ENCODE measurements at regions not wholly inside any gene's neighbourhood (a gene's known extent, or its start where the extent isn't known, plus 50 kb on each side); places are given as distances from the start of the nearest gene placed in this dataset.
"Not testable (repeated sequence)": the region's sequence is repeated elsewhere in the genome, so short reads cannot be mapped to it uniquely, and the experiment has no call there.

DNA sequence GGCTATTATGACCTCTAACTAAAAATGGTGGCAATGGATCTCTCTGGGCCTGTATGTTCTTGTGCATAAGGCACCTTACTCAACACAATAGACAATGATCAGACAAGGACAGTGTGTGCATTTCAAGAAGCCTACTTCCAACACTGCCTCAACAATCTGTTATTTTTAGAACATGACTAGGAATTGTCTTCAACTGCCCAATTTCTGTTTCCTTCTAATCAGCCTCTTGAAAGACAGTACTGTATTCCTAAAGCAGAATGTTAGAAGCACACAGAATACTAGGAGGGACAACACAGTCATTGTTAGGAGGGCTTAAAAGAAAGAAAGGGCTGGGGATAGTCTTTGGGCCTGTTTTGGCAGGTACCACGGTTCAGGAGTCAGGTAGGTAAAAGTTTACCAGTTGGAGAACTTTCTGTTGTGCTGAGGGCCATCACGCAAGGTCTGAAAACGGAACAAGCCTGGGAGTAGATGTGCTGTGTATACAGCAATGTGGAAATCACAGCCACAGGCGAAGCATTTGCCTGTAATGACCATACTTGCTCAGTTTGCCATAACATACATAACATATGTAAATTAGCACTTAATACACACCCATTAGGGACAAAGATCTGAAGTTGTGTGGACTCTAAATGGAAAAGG, 100.8 kb upstream of the ATXN3L start:
- no peak for DNase-seq (ENCODE audit: low spot score)

DNA sequence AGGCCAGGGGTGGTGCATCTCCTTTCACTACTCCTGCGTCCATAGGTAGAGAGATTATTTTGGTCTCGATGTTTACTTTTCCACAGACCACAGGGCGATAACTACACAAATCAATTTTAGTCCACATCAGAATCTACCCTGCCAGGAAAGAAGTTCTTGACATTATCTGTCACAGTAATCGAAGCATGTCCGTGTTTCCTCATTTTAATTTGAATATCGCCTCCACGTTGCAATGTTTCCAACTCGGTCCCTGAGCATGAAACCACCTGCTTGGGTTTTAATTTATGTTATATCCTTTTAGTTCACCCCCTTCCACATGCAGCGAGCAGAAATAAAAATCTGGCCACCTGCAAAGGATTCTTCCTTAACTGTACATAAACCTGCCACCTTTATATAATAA, 100.1 kb upstream of the ATXN3L start:
- DNase-seq (ENCODE audit: low spot score) = no peak

DNA sequence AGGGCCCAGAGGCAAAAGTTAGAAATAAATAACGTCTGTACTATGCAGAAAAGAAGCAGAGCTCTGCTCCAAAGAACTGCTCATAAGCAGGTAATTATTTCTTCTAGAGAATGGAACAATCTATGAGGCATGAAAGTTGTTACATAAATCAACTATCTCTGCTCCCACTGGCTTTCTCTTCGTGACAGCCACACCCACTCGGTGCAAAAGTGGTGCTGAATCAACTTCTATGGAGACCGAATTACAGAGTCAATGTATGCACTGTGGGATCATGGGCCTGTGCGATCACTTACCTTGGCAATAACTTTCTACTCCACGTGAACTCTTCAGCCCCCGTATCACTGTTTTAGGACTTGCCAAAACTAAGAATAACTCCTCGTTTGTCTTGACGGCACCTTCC, 99.4 kb upstream of the ATXN3L start:
- DNase-seq (ENCODE audit: low spot score) = no peak

DNA sequence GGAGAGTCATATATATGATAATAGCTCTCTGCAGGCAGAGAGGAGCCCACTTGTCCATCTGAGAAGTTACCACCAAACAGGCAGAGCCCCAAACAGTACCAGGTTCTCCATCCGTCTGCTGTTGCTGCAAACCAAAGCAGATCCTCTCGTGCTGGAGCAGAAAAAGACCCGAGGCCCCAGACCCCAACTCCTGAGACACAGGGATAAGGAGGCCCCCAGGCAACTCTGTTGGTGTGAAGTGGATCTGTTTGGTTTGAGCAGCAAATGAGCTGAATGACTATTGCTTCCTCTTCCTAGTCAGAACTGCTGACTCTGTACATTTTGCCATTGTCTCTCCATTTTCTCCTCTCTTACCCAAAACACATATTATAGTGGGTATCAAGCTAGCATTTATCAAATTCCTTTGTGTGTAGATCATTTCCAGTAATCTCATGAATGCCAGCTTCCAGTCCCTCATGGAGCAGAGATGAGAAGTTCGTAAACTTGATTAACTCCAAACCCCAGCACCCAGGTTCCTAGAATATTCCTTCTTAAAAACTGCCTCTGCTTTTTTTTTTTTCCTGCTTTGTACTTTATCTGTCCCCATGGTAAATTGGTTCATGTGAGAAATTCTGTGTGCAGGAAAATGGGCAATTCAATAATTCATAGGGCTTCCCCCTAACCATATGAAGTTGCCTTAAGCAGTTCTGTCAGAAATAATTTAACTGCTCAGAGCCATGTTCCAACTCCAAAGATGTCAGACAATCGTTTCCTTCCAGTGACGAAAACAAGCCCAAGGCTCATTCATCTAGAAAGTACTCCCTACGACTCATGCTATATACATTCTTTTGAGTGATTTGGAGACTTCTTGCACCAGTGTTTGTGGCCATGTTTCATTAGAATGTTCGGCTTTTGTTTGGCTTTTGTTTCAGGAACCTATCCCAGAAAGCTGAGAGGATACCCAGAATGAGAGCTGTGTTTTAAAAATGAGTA, 98.6 kb upstream of the ATXN3L start:
- DNase-seq (ENCODE audit: low spot score) = no peak

DNA sequence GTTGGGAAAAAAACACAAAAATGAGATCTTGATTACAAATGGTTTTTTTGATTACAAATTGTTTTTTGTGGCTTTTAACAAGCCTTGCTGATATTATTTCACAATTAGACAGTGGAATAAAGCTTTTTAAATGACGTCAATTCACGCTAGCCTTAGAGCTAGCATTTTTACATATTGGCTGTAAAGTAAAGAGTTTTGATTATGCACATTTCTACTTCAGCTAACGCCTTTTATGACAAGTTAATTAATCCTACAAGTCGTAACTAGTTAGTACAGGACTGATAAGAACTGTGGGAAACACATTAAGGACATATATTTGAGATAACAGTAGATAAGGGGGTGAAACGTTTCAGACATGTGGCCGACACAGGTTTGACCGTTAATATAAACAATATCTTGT, 95.7 kb upstream of the ATXN3L start:
- no peak for DNase-seq (ENCODE audit: low spot score)

DNA sequence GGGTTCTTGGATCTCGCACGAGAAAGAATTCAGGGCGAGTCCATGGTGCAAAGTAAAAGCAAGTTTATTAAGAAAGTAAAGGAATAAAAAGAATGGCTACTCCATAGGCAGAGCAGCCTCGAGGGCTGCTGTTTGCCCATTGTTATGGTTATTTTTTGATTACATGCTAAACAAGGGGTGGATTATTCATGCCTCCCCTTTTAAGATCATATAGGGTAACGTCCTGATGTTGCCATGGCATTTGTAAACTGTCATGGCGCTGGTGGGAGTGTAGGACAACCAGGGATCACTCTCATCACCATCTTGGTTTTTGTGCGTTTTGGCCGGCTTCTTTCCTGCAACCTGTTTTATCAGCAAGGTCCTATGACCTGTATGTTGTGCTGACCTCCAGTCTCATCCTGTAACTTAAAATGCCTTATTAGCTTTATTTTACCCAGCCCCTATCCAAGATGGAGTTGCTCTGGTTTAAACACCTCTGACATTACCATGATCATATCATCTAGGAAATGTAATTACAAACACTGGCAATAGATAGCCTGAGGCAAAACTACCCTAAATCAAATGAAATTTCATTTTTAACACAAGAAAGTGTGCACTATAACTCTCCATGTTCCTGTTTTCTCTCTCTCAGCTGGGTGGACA, 94.3 kb upstream of the ATXN3L start:
- no peak for DNase-seq (ENCODE audit: low spot score)

GRCh38 chrX:13412208-13412600, 92.4 kb upstream of the ATXN3L start:
- DNase-seq (ENCODE audit: low spot score) = no peak

GRCh38 chrX:13411496-13412207, 91.8 kb upstream of the ATXN3L start:
- no peak for DNase-seq (ENCODE audit: low spot score)

DNA sequence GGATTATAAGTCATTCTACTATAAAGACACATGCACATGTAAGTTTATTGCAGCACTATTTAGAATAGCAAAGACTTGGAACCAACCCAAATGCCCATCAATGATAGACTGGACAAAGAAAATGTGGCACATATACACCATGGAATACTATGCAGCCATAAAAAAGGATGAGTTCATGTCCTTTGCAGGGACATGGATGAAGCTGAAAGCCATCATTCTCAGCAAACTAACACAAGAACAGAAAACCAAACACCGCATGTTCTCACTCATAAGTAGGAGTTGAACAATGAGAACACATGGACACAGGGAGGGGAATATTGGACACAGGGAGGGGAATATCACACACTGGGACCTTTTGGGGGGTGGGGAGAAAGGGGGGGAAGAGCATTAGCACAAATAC, 88.7 kb upstream of the ATXN3L start:
- not testable (repeated sequence) for DNase-seq (ENCODE audit: low spot score)

DNA sequence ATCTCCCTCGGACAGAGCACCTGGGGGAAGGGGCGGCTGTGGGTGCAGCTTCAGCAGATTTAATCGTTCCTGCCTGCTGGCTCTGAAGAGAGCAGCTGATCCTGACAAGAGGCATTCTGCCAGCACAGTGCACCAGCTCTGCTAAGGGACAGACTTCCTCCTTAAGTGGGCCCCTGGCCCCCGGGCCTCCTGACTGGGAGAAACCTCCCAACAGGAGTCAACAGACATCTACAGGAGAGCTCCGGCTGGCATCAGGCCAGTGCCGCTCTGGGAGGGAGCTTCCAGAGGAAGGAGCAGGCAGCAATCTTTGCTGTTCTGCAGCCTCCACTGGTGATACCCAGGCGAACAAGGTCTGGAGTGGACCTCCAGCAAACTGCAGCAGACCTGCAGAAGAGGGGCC, 84.9 kb upstream of the ATXN3L start:
- not testable (repeated sequence) for DNase-seq (ENCODE audit: low spot score)

- DNase-seq (ENCODE audit: low spot score) = no peak
Measured at GRCh38 chrX:13404364-13404763, 84.5 kb upstream of the ATXN3L start.

DNA sequence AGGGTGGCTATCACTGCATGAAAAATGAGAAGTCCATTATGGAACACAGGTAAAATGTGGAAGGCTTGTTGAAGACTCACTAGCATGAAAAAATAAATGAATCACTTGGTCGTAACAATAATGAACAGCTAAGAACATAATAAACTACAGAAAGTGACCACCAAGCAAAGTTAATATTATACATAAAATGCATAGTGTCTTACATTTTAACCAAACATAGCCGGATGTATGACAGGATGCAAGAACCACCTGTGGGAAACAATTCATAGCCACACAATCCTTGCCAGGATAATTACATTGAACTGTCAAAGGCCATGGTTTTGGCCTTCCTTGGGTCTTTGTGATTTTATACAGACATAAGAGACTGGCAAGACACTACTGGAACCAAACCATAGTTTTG, 81.9 kb upstream of the ATXN3L start:
- no peak for DNase-seq (ENCODE audit: low spot score)

GRCh38 chrX:13398839-13399238, 79.0 kb upstream of the ATXN3L start:
- DNase-seq (ENCODE audit: low spot score) = no peak

GRCh38 chrX:13397878-13398818, 78.3 kb upstream of the ATXN3L start:
- peak; percentile 5 for DNase-seq (ENCODE audit: low spot score)

GRCh38 chrX:13396924-13397323, 77.1 kb upstream of the ATXN3L start:
- no peak for DNase-seq (ENCODE audit: low spot score)

DNA sequence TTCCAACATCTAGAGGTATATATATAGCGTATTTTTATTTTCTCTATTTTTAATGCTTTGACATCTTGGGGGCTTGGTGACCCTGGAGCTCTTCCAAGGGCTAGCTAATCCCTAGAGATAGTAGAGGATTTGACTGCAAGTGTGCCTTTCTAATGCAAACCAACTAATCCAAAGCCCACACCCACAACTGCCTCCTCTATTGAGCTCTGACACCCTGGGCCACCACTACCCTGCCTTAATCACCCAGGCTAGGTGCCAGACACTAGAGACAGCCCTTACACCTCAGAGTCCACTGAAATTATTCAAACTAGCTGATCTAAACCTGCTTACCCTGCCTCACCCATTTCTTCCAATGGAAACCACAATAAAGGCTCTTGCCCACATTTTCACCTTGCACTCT, 69.6 kb upstream of the ATXN3L start:
- DNase-seq (ENCODE audit: low spot score) = no peak

GRCh38 chrX:13387666-13388494, 68.0 kb upstream of the ATXN3L start:
- DNase-seq (ENCODE audit: low spot score) = peak; percentile 30

DNA sequence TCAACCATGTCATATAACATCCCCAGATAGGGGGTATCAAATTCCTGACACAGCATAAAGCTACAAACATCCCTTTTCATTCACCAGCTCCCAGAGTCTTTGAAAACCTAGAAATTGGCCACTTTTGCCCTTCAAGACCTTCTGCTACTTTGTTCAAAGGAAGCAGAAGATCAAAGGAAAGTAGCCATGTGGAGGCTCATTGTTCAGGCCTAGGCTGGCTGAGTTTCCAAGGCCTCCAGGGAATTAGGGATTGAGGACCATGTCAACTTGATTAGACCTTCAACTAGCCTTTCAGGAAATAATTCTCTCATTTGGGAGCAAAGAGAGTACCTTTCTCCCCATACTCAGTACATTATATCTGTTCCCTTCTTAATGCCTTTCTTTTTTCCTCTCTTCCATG, 66.8 kb upstream of the ATXN3L start:
- no peak for DNase-seq (ENCODE audit: low spot score)

- no peak for DNase-seq (ENCODE audit: low spot score)
Measured at GRCh38 chrX:13386092-13386491, 66.2 kb upstream of the ATXN3L start.

- no peak for DNase-seq (ENCODE audit: low spot score)
Measured at GRCh38 chrX:13383907-13384306, 64.1 kb upstream of the ATXN3L start.

Data from CD4-positive, alpha-beta T cell treated with Interleukin-2 at 100 ng/mL for 4 hours (primary cell).